Jurkat, Clone E6-1 (cell line): ENCODE measurements at regions not wholly inside any gene's neighbourhood (a gene's known extent, or its start where the extent isn't known, plus 50 kb on each side); places are given as distances from the start of the nearest gene placed in this dataset.

Experiments
- DNase-seq: peaks from one replicate; pipeline ENCODE4 v3.0.0-alpha.2; 2011; ENCODE audit warnings: low read depth, low spot score
- H3K4me3 ChIP-seq: 2 replicates; pipeline ENCODE4 v1.5.1; 2011; ENCODE audit warnings: mild to moderate bottlenecking, low read length, control low read depth, moderate library complexity

DNA sequence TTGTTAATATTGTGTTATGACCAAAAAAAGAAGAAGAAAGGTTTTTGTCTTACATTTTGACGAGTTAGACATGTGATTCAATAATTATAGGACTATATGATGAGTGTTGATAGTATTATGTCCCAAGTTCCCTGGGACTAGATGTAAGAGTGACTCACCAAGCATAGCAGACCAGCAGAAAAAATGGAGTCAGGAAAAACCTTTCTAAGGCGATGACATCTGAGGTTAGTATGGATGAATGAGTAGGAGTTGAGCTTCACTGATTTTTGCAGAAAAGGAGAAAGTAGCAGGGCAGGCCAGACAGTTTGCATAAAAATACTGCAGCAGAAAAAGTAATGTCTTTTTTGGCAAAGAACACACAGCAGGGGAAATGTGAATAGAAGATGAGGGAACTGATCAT is 1041.3 kb upstream of the ADGRL4 start:
- no peak overlapping the region for H3K4me3 ChIP-seq
- no peak for DNase-seq

DNA sequence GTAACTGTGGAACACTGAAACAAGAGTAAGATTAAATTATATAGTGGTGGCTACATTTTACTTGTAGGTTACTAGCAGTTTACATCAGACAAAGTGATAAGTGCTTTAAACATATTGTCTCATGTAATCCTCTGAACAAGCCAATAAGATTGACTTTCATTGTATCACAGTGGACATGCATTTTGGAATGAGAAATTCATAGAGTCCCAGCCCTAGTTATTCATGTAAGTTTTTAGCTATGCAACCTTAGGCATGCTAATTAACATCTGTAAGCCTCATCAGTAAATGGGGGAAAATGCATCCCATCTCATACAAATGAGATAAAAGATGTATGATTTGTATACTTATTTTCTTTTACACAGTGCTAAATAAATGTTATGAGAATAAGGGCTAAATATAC is 1038.1 kb upstream of the ADGRL4 start:
- no peak overlapping the region for H3K4me3 ChIP-seq
- no peak for DNase-seq

DNA sequence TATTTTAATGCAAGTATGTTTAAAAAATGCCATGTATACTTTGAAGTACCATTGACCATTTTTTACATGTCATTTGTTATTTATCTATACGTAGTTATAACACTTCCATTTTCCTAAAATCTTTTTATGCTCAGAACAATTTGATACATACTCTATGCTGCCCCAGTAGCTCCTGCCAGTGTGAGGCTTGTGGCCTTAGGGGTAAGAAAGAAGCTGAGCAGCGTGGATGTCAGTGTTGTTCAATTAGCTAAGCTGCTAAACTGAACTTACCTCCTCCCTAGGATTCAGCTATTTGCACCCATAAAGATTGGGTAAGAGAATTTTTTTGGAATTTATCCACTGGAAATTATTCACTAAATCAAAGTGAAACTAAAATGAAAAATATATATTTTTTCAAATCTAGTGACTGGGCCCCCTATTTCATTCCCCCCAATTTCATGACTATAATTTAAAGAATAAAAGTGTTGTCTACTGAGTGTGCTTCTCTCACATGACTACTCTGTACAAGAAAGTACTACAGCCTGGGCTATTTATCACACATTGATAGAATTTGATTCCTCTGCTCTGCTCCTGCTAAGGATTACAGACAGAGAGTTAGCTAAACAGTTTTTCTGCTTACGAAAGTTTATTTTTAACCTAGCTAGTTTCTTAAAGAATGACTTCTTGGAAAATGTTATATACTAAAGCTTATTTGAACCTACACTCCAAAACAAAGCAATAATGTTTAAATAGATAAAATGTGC is 1030.3 kb upstream of the ADGRL4 start:
- no peak overlapping the region for H3K4me3 ChIP-seq
- no peak for DNase-seq

DNA sequence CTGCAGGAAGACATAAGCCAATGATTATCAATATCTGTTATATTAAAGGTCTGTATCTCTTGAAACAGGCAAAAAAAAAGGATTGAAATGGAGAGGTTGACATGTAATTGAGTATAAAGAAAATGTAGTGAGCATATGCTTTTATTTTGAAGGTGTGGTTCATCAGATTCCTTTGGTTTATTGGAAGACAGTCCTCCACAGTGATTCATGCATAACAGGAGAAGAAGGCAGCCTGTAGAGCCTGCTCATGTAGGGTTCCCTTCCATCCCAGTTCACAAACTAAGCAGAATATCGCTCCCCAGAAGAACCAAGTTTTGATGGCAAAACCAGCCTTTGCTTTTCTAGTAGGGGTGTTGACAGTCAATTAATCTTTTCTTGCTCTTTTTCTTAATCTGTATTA is 1016.8 kb upstream of the ADGRL4 start:
- DNase-seq = no peak
- no peak overlapping the region for H3K4me3 ChIP-seq

DNA sequence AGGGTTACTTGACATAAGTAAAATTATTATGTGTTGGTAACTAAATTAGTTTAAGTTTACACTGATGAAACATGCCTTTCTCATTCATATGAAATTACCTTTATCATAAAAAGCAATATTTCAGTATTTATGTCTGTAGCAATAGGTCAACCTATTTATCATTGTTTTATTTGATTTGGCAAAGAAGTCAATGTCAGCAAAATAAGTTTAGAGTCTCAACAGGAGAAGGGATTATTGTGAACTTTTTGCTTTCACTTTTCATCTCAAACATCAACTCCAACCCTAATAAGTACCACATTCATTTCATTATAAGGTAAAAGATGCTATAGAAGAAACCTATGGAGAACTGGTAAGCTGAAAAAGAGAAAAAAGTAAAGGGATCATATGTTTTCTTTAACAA is 1015.4 kb upstream of the ADGRL4 start:
- DNase-seq = no peak
- no peak overlapping the region for H3K4me3 ChIP-seq

DNA sequence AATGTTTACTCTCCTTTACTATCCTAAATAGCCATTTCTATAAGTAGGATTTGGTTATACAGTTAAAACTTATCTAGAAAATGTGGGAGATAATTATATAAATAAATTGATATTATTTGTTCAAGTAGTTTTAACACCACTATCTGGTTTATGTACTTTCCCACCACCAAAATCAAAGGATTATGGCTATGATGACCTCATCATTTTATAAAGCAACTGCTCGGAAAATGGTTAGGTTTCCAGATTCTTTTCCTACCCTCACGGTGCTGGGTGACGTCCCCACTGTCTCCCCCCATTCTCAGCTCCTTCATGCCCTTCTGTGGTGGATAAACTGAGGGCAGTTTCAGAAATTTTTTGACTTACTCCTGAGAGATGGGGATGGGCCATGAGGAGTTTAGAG is 1011.8 kb upstream of the ADGRL4 start:
- H3K4me3 ChIP-seq = no peak overlapping the region
- DNase-seq = no peak

DNA sequence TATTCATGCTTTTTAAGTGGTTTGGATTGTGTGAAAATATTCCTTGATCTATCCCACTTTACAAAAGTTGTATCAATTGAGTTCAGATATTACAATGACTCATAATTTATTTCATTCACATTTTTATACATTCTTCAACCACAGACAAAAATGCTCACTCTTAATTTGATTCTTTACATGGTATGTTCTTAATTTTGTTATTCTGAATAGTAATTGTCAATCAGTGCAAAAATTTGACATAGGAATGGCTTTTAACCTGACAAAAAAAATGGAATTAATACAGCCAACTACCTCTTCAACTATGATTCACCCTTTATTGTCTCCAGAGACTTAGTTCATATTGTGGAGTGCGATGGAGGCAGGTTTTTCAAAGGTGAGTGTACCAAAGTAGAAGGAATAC is 1002.4 kb upstream of the ADGRL4 start:
- H3K4me3 ChIP-seq = no peak overlapping the region
- DNase-seq = no peak

DNA sequence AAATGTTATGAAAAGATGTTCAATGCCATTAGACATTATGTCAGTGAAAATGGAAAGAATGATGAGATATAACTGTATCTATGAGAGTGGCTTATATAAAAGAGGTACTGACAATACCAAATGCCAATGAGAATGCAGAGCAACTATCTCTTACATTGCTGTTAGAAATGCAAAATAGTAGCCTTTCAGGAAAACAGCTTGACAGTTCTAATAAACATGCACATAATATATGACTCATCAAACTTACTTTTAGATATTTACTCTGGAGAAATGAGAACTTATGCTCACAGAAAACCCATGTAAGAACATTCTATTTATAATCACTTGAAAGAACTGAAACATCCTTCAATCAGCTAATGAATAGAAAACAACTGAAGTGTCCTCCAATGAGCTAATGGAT is 996.7 kb upstream of the ADGRL4 start:
- no peak overlapping the region for H3K4me3 ChIP-seq
- DNase-seq = no peak

DNA sequence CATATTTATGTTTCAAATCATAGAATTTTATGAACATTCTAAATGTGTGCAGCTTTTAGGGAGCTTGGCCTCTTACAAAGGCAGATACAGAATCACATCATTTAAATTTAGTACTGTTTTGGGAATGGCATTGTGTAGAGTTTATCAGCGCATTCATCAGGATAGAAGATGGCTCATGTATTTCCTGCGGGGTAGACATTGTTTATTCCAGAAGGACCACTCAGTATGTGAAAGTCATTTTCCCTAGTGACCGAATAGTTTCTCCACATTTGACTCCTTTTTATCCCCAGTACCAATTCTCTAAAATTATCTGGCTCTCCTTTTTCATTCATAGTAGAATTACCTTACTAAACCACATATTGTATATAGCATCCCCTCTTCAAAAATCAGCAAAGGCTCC is 981.9 kb upstream of the ADGRL4 start:
- DNase-seq = no peak
- H3K4me3 ChIP-seq = no peak overlapping the region

DNA sequence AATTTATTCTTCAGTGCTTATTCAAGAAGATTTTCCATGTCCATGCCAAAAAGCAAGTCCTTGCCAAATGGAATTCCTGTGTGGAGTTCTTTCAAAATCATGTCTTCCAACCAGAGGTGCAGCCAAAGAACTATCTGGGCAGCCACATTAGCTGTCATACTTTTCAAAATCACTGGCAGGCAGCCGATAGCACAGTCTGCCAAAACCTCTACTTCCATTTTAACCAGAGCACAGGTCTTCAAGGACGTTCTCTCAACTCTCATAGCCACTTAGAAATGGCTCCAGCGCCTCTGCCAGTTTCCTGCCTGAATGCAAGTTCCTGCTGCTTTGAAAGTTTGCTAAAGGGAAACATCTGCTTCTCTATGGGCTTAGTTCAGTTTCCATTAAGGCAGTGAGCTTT is 975.7 kb upstream of the ADGRL4 start:
- H3K4me3 ChIP-seq = no peak overlapping the region
- DNase-seq = peak; percentile 9

DNA sequence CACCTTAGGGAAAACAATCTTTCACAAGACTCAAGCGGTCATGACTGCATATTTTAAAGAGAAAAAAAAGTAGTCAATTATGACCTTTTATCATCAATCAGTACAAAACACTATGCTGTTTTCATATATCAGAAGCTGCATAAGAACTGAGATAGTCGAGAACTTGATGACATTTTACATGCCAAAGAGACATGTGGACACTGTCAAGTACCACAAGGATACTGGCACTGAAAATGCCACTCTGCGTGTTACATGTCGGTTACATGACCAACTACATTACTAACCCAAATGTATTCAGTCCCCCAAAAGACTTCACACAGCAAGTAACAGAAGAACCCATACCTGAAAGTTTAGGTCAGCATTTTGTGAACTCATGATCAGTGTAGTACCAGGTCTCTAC is 975.0 kb upstream of the ADGRL4 start:
- DNase-seq = no peak
- no peak overlapping the region for H3K4me3 ChIP-seq

DNA sequence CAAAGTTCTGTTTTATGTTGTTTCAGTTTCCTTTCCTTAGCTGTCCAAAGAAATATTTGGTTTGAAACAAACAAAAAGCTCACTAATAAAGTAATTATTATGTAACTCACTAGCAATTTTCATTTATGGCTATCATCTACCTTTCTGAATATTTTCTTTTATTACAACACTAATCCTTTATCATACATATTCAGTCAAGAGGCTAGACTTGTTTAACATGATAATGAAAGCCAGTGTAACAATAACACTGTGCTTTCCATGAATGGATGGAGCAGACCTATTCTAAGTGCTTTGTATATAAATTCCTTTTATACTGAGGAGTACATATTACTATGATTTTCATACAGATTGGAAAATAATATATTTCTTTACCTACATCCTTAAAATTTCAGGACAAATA is 972.8 kb upstream of the ADGRL4 start:
- no peak overlapping the region for H3K4me3 ChIP-seq
- DNase-seq = no peak

DNA sequence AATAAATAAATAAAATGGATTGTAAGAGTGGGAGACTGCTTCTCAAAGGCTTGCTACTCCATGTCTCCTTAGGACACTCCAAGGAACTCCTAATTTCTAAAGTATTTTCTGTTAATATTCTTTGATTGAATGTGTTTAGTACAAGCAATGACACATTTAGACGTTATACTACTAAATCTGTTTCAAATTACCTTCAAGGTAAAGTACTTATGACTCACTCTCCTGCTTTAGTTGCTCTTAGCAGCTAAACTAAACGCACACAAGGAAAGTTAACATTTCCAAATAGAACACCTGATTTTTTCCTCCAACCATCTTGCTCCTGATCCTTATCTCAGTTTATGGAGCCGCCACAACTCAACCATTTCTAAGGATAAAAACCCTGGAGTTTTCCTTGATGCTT is 969.8 kb upstream of the ADGRL4 start:
- H3K4me3 ChIP-seq = no peak overlapping the region
- no peak for DNase-seq

DNA sequence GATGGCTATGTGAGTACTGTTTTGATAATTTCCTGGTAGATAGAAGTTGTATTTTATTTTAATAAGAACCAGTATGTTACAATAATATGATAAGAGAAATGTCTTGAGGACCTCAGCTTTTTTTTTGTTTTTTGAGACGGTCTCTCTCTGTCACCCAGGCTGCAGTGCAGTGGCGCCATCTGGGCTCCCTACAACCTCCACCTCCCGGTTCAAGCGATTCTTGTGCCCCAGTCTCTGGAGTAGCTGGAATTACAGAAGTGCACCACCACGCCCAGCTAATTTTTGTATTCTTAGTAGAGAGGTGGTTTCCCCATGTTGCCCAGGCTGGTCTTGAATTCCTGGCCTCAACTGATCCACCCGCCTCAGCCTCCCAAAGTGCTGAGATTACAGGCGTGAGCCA is 968.1 kb upstream of the ADGRL4 start:
- DNase-seq = no peak
- H3K4me3 ChIP-seq = no peak overlapping the region

DNA sequence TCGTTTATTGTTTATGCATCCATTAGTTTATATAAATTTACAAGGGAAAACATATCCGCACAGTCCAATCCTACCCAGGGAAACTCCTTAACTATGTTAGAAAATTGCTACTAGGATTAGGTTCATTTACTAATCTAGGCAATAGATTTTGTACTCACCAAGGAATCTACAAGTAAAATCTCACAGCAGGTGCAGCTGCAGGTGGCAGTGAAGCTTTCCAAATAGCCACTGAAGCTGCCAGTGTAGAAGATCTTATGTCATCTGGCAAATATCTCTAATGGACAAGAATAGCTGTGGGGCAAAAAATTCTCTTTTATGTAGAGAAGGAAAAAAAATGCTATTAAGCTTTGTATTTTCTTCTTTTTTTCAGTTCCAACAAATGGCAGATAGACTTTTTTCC is 963.4 kb upstream of the ADGRL4 start:
- no peak overlapping the region for H3K4me3 ChIP-seq
- DNase-seq = no peak

DNA sequence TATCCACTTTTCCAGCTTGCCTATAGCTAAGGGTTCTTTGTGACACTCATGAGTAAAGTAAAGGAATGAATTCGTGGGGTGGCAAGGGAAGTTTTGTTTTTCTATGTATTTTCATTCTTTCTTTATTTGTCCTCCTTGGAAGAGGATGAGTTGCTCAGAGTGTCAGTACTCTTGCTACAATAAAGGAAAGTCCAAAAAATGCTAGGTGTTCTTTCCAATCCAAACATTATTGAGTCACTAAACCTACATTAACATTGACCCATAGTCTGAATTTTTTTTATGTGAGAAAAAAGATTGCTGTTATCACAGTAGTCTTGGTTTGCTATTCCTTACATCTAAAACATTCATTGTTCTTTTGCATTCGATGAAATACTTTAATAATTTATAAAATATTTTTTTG is 959.9 kb upstream of the ADGRL4 start:
- no peak for DNase-seq
- H3K4me3 ChIP-seq = no peak overlapping the region

DNA sequence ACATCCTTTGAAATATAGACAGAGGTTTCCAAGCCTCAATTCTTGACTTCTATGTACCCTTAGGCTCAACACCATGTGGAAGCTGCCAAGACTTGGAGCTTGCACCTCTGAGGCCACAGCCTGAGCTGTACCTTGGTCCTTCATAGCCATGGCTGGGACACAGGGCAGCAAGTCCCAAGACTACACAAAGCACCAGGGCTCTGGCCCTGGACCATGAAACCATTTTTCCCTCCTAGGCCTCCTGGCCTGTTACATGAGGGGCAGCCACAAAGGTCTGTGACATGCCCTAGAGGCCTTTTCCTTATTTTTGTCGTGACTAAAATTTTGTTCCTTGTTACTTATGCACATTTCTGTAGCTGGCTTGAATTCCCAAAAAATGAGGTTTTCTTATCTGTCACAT is 953.1 kb upstream of the ADGRL4 start:
- H3K4me3 ChIP-seq = no peak overlapping the region
- DNase-seq = no peak

DNA sequence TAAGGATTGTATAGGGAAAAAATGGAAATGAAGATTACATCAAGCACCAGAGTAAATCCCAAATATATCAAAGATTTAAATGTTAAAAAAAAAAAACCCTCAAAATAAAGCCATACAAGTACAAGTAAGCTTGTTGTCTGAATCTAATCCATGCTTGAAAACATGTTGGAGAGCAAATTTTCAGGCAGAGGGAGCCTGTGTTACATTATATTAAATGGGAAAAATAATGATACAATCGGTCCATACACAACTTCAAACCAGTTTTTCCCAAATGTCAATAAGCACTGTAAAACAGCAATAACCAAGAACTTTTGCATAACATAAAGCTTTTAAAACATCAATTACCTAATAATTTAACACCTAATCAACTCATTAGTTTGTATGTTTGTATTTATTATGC is 949.4 kb upstream of the ADGRL4 start:
- DNase-seq = no peak
- H3K4me3 ChIP-seq = no peak overlapping the region

DNA sequence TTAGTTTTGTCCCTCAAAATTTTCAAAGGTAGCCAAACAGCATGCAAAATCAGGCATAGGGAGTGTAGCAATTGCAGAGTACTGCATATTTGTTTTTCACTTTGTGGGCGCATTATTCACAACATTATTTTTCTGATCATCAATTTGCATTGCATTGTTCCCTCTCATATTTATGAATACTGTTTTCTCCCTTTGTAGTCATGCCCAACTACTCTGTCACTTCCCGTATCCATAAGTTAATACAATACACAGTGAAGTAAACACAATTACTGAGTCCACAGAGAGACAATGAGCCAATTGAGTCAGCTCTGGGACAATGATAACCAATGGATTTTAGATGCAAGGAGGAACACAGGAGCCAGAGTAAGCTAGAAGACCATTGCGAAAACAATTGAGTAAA is 944.0 kb upstream of the ADGRL4 start:
- no peak for DNase-seq
- no peak overlapping the region for H3K4me3 ChIP-seq

DNA sequence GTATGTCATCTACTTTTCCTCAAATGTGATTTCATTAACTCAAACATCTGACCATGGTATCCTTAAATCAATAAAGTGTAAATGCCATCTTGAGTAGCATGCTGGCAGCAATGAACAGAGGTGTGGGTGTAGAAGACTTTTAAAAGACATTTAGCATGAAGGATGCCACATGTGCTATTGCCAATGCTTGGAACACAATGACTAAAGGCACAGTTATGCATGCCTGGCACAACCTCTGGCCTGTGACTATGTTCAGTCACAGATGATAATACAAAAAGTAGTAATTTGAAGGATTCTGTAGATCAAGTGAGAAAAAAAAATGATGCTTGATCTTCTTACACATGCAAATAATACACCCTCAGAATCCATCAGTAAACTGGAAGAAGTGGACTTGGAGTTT is 938.9 kb upstream of the ADGRL4 start:
- DNase-seq = no peak
- no peak overlapping the region for H3K4me3 ChIP-seq

DNA sequence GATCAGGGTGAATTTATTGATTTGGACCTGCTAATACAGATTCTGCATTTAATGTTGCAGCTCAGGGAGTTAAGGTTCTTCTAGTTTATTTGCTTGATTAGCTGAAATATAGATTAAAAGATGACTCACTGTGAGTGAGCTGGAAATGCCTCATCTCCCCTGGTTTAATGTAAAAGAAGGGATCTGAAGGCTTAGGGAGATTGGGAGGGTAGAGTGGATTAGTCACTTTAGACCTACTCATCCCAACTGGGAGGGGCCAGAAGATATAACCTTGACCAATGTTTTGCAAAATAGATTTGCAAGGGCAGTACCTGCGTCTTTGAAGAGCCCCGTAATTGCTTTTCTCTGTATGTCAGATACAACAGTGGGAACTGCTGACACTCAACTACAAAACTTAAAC is 922.8 kb upstream of the ADGRL4 start:
- no peak overlapping the region for H3K4me3 ChIP-seq
- DNase-seq = no peak

DNA sequence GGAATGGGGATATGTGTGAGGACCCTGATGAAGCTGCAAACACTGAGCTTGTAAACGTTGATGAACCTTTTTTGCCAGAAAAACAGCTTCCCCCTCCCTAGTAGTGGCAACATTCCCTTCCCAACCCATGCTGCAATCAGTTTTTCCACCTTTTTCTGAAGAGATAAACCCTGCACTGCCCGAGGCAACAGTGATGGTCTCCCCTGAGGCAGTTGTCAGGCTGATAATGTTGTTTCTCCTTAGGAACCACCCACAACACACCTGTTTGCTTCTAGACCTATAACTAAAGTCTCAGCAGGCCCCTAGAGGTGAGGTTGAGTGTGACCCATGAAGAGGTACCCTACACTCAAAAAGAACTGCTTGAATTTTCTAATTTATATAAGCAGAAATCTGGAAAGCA is 922.4 kb upstream of the ADGRL4 start:
- DNase-seq = no peak
- no peak overlapping the region for H3K4me3 ChIP-seq
